Osteoblast (primary cell): ENCODE measurements at regions not wholly inside any gene's neighbourhood (a gene's known extent, or its start where the extent isn't known, plus 50 kb on each side); places are given as distances from the start of the nearest gene placed in this dataset.

Experiments used
- DNase-seq: peaks from one replicate; pipeline ENCODE4 v3.0.0; 2011; ENCODE audit warnings: low spot score, mixed read lengths; ENCODE audit not compliant: insufficient read length; ENCODE audit errors: missing footprints
- H2AFZ ChIP-seq: 2 replicates; pipeline ENCODE4 v1.6.0; 2011; ENCODE audit warnings: mild to moderate bottlenecking, low read length
- H3K27ac ChIP-seq: 2 replicates; pipeline ENCODE4 v1.5.1; 2011; ENCODE audit warnings: mild to moderate bottlenecking, low read depth, low read length, moderate library complexity
- H3K27me3 ChIP-seq: 2 replicates; pipeline ENCODE4 v1.6.0; 2012; ENCODE audit warnings: mild to moderate bottlenecking, control low read depth, inconsistent platforms, low read length, moderate library complexity; ENCODE audit not compliant: insufficient read depth
- H3K36me3 ChIP-seq: 2 replicates; pipeline ENCODE4 v1.5.1; 2011; ENCODE audit warnings: mild to moderate bottlenecking, low read length, control low read depth, moderate library complexity; ENCODE audit not compliant: insufficient read depth
- H3K4me1 ChIP-seq: 2 replicates; pipeline ENCODE4 v1.5.1; 2011; ENCODE audit warnings: mild to moderate bottlenecking, low read length, control low read depth, moderate library complexity; ENCODE audit not compliant: insufficient read depth
- H3K4me2 ChIP-seq: 2 replicates; pipeline ENCODE4 v1.6.0; 2011; ENCODE audit warnings: mild to moderate bottlenecking, low read length; ENCODE audit not compliant: insufficient read depth
- H3K4me3 ChIP-seq: fragments of 200-600 bp; sonication (generic); 3 replicates; pipeline ENCODE4 v1.5.1; 2012; ENCODE audit warnings: mild to moderate bottlenecking, low read length, inconsistent platforms; ENCODE audit not compliant: insufficient read depth
- H3K79me2 ChIP-seq: 2 replicates; pipeline ENCODE4 v1.6.0; 2012; ENCODE audit warnings: mild to moderate bottlenecking, low read length, control low read depth, inconsistent platforms; ENCODE audit not compliant: insufficient read depth
- H3K9me3 ChIP-seq: 2 replicates; pipeline ENCODE4 v1.5.1; 2011; ENCODE audit warnings: low read depth, low read length, control low read depth
- H4K20me1 ChIP-seq: 2 replicates; pipeline ENCODE4 v1.6.0; 2012; ENCODE audit warnings: mild to moderate bottlenecking, low read length, control low read depth; ENCODE audit not compliant: insufficient read depth
- CTCF ChIP-seq: IDR thresholded peaks from 2 replicates; pipeline ENCODE4 v1.5.1; 2011; ENCODE audit warnings: mild to moderate bottlenecking, low read depth, low read length, moderate library complexity; ENCODE audit errors: extremely low read depth

GRCh38 chr10:129126982-129127381 is 340.1 kb upstream of the MGMT start:
- Histone ChIP-seq H3K4me3 (no peak overlapping the region), H3K4me1 (no peaks in the 10 kb centered on the region), H2AFZ (no peak overlapping the region), H3K4me2 (no peak overlapping the region), H3K27ac (no peak overlapping the region), H4K20me1 (no peaks in the 10 kb centered on the region), H3K36me3 (no peaks in the 10 kb centered on the region), H3K9me3 (no peaks in the 10 kb centered on the region), H3K79me2 (no peaks in the 10 kb centered on the region), H3K27me3 (no peaks in the 10 kb centered on the region)
- DNase-seq: no peak
- TF ChIP-seq CTCF: no peak

- no peak for DNase-seq
Measured at GRCh38 chr10:129131457-129132132, 335.4 kb upstream of the MGMT start.

GRCh38 chr10:129133856-129134255 is 333.2 kb upstream of the MGMT start:
- Histone ChIP-seq H3K36me3 (no peaks in the 10 kb centered on the region), H3K4me1 (no peaks in the 10 kb centered on the region), H3K9me3 (no peaks in the 10 kb centered on the region), H4K20me1 (no peaks in the 10 kb centered on the region), H3K79me2 (no peaks in the 10 kb centered on the region), H3K27ac (no peak overlapping the region), H3K4me3 (no peak overlapping the region), H3K4me2 (no peak overlapping the region), H3K27me3 (no peaks in the 10 kb centered on the region), H2AFZ (no peak overlapping the region)
- no peak for TF ChIP-seq CTCF
- DNase-seq: no peak

More at GRCh38 chr10:129131457-129132132, 335.4 kb upstream of the MGMT start:
- H4K20me1 ChIP-seq: no peaks in the 10 kb centered on the region
- no peak for TF ChIP-seq CTCF
- H3K27me3 ChIP-seq: no peaks in the 10 kb centered on the region
- no peaks in the 10 kb centered on the region for H3K79me2 ChIP-seq
- no peak overlapping the region for H3K4me2 ChIP-seq
- H3K9me3 ChIP-seq: no peaks in the 10 kb centered on the region
- H3K27ac ChIP-seq: no peak overlapping the region
- H3K4me3 ChIP-seq: no peak overlapping the region
- H3K4me1 ChIP-seq: no peaks in the 10 kb centered on the region
- no peaks in the 10 kb centered on the region for H3K36me3 ChIP-seq
- no peak overlapping the region for H2AFZ ChIP-seq

GRCh38 chr10:129134371-129134770 is 332.7 kb upstream of the MGMT start:
- H3K79me2 ChIP-seq: no peaks in the 10 kb centered on the region

More at GRCh38 chr10:129134371-129134770, 332.7 kb upstream of the MGMT start:
- Histone ChIP-seq H4K20me1 (no peaks in the 10 kb centered on the region), H3K4me2 (no peak overlapping the region), H3K9me3 (no peaks in the 10 kb centered on the region), H3K4me1 (no peaks in the 10 kb centered on the region), H3K27me3 (no peaks in the 10 kb centered on the region), H3K36me3 (no peaks in the 10 kb centered on the region), H3K27ac (no peak overlapping the region), H3K4me3 (no peak overlapping the region), H2AFZ (no peak overlapping the region)
- no peak for DNase-seq
- TF ChIP-seq CTCF: no peak
